T-helper 2 cell treated with Interferon-gamma antibody and Interleukin-4, amounts not matched to agents 100 ng/mL and 5 ng/mL, for 36 hours (primary cell): ENCODE measurements at regions not wholly inside any gene's neighbourhood (a gene's known extent, or its start where the extent isn't known, plus 50 kb on each side); places are given as distances from the start of the nearest gene placed in this dataset.

Source experiments
- intact Hi-C: fragments of 100-400 bp; cut with micrococcal nuclease; formaldehyde crosslinking; loops from one replicate; pipeline ENCODE4 v1.15.1; 2023

- intact Hi-C loops, result no loop called here
Observed at GRCh38 chr2:576292-576691, 100.9 kb downstream of the TMEM18 start.

- intact Hi-C loops, result no loop called here
Observed at GRCh38 chr2:575727-576236, 101.4 kb downstream of the TMEM18 start.

- intact Hi-C loops, result no loop called here
Observed at GRCh38 chr2:575030-575726, 102.0 kb downstream of the TMEM18 start.

GRCh38 chr2:573805-574392, 103.3 kb downstream of the TMEM18 start:
- intact Hi-C loops, result no loop called here

- intact Hi-C loops, result no loop called here
Observed at GRCh38 chr2:573025-573424, 104.2 kb downstream of the TMEM18 start.

- intact Hi-C loops, result no loop called here
Observed at GRCh38 chr2:569681-570080, 107.5 kb downstream of the TMEM18 start.

GRCh38 chr2:568639-569235, 108.5 kb downstream of the TMEM18 start:
- intact Hi-C loops, result no loop called here

- intact Hi-C loops, result no loop called here
Observed at GRCh38 chr2:567865-568638, 109.2 kb downstream of the TMEM18 start.

GRCh38 chr2:567496-567864, 109.7 kb downstream of the TMEM18 start:
- intact Hi-C loops, result no loop called here

GRCh38 chr2:566379-567313, 110.6 kb downstream of the TMEM18 start:
- intact Hi-C loops, result no loop called here

GRCh38 chr2:564471-565181, 112.6 kb downstream of the TMEM18 start:
- intact Hi-C loops, result no loop called here

GRCh38 chr2:563512-563911, 113.7 kb downstream of the TMEM18 start:
- intact Hi-C loops, result no loop called here

- intact Hi-C loops, result no loop called here
Observed at GRCh38 chr2:562391-563364, 114.5 kb downstream of the TMEM18 start.

GRCh38 chr2:558879-559278, 118.3 kb downstream of the TMEM18 start:
- intact Hi-C loops, result no loop called here

GRCh38 chr2:558302-558642, 118.9 kb downstream of the TMEM18 start:
- intact Hi-C loops, result no loop called here

- intact Hi-C loops, result no loop called here
Observed at GRCh38 chr2:557635-558301, 119.4 kb downstream of the TMEM18 start.

GRCh38 chr2:556485-556884, 120.7 kb downstream of the TMEM18 start:
- intact Hi-C loops, result no loop called here

- intact Hi-C loops, result no loop called here
Observed at GRCh38 chr2:555164-555922, 121.9 kb downstream of the TMEM18 start.
